ENCODE measurements at regions not wholly inside any gene's neighbourhood (a gene's known extent, or its start where the extent isn't known, plus 50 kb on each side); places are given as distances from the start of the nearest gene placed in this dataset.

DNA sequence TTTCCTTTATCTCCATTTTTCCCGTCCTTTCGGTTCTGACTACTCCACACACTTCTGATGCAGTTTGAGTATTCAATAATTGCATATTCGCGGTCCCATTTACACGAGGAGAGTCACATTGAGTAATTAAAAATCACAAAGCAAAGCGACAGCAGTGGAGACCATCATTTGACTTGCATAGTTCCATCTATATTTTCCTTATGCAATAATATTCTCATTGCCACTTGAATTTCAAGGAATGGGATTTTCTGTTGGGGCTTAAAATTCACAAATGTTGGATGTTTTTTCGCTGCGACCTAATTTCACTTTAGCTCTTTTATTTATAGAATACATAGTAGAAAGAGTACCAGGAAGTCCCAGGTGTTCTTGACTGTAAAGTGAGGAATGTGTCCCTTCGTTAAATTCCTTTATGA, 186.8 kb downstream of the ZEB2 start:
- no peak for DNase-seq (ENCODE audit: low read depth)

- DNase-seq (ENCODE audit: low read depth) = peak; percentile 84
Observed at GRCh38 chr2:144332356-144333142, 187.4 kb downstream of the ZEB2 start.

DNA sequence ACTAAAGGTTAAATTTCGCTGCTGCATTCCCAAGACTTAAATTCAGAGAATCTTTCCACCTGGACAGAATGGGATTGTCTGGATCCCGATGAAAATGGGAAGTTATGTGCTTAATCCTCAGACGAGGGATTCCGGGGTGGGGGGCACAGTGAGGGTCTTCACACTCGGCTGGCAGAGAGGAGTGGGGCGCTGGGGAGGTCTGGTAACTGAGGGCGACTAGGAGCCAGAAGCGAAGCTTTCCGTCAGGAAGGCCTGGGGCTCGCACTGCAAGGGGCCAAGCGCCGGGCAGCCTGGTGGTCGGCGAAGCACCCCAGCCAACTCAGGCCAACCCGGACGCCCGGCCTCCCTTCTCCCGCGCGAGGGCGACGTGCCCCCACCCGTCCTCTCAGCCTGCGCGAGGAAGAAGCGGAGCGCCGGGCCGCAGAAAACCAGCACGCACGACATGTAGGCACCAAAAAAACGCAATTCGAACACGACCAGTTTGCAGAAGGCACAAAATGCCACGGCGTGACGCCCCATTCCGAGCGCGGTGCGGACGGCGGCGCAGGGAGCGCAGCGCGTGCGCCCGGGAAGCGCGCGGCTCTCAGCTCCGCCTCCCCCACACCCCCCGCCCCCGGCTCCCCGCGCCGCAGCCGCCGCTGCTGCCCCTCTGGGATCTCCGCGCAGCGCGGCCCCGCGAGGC, 188.1 kb downstream of the ZEB2 start:
- no peak for DNase-seq (ENCODE audit: low read depth)

- DNase-seq (ENCODE audit: low read depth) = no peak
Observed at GRCh38 chr2:144330951-144331673, 188.8 kb downstream of the ZEB2 start.

- no peak for DNase-seq (ENCODE audit: low read depth)
Observed at GRCh38 chr2:144329472-144329871, 190.4 kb downstream of the ZEB2 start.

DNA sequence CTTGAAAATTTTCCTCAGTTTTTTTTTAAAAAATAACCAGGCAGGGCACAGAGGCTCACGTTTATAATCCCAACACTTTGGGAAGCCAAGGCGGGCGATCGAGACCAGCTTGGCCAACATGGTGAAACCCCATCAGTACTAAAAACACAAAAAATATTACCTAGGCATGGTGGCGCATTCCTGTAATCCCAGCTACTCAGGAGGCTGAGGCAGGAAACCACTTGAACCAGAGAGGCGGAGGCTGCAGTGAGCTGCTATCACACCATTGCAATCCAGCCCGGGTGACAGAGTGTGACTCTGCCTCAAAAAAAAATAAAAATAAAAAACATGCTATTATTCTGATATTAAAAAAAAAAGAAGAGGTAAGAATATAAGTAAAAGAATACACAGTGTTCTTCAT, 191.0 kb downstream of the ZEB2 start:
- no peak for DNase-seq (ENCODE audit: low read depth)

GRCh38 chr2:144326825-144327224, 193.1 kb downstream of the ZEB2 start:
- no peak for DNase-seq (ENCODE audit: low read depth)

GRCh38 chr2:144325086-144325485, 194.8 kb downstream of the ZEB2 start:
- peak; percentile 10 for DNase-seq (ENCODE audit: low read depth)

GRCh38 chr2:144324446-144325045, 195.4 kb downstream of the ZEB2 start:
- DNase-seq (ENCODE audit: low read depth) = no peak

DNA sequence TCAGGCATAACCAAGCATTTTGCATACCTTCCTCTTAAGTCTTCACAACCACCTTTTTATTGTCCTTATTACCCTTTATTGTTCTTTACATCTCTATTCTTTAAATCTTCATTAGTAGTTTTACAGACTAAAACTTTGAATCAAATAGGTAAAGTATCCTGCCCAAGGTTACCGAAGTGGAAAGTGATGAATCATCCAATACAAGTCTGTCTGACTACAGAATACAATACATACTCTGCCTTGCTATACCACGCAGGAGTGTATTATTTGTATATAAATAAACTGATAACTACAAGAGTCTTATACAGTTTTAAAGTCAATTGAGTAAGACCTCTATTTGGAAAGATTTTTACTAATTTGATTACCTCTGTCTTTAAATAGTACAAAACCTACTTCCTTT, 196.0 kb downstream of the ZEB2 start:
- DNase-seq (ENCODE audit: low read depth) = no peak

DNA sequence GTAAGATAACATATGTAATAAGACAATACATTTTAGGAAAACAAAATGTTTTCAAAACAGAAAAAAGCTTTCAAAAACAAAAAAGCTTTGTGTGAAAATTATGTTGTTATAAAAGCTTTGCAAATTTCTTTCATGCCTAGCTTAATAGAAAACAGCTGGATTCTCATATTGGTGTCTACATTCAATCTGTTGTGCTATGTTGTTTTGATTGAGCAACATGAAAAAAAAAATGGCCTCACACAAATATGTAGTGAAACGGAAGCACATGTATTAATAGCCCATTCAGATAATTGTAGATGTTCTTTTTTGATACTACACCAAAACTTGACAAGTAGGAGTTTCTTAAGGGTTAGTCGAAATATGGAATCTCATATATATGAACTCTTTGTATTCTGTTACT, 197.5 kb downstream of the ZEB2 start:
- no peak for DNase-seq (ENCODE audit: low read depth)

- peak; percentile 13 for DNase-seq (ENCODE audit: low read depth)
Observed at GRCh38 chr2:144320491-144320890, 199.4 kb downstream of the ZEB2 start.

- no peak for DNase-seq (ENCODE audit: low read depth)
Observed at GRCh38 chr2:144317071-144317738, 202.7 kb downstream of the ZEB2 start.

DNA sequence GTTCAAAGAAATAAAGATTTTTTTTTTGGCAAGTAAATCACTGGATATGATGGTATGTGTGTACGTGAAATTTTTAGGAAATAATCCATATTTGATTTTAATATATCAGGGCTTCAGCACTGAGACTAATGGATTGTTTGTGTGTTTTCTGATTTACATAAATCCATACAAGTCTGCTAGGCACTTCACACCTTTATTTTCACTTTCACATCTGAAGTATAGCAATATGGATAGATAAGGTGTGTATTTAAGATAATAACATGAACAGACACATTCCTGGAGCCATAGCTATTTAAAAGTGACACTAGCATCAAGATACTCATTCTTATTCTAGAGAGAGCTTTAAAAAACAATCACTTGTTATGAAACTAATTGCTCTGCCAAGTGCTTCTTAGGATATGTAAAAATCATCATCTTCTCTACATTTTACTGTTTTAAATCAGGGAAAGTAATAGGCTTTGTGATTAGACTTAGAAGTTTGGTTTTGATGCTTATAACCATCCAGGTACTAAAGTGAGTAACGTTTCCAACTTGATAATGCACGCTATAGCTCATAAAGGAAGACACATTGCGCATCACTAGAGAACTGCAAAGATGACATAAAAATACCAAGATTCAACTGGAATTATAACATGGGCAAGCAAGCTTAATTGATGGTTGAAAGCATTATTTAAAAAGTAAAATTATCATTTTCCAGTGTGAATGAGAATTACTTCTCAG, 208.9 kb downstream of the ZEB2 start:
- DNase-seq (ENCODE audit: low read depth) = no peak

DNA sequence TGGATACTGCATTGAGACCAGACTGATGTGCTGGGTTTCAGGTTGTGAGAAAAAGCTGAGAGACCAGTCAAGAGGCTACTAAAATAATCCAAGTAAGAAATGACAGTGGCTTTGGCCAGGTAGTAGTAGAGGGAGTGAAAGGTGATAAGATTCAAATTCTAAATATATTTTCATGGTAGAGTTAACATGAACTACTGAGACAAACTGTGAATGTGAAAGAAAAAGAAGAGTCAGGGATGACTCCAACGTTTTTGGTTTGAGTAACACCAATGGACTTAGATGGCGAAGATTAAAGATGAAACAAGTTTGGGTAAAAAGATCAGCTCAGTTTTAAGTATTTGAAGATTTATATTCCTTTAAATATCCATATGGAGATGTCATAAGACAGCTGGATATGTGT, 209.4 kb downstream of the ZEB2 start:
- DNase-seq (ENCODE audit: low read depth) = no peak

DNA sequence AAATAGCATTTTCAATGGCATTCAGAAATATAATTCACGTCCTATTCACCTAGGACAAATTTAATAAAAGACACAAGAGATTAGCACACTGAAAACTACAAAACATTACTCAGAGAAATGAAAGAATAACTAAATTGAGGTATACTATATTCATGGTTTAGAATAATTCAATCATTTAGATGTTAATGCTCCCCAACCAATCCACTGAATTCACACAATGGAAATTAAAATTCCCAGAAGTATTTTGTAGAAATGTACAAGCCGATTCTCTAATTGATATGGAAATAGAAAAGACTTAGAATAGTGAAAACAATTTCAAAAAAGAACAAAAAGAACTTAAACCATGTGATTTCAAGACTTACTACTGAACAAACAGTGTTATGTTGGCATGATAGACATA, 212.2 kb downstream of the ZEB2 start:
- no peak for DNase-seq (ENCODE audit: low read depth)

DNA sequence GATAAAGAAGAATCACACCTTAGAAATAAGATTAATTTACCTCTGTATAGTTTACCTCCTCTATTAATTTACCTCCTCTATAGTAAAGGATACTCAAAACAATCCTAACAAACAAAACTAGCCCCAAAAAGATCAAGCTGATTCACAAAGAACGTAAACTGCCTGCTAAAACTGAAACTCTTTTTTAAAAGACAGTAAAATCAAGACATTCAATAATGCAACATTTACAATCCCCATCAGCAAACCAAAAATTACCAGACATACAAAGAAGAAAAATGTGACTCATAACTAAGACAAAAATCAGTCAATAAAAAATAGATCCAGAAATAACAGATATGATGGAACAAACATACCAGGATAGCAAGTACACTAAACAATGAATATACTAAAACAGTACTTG, 215.7 kb downstream of the ZEB2 start:
- no peak for DNase-seq (ENCODE audit: low read depth)

GRCh38 chr2:144300632-144301031, 219.3 kb downstream of the ZEB2 start:
- DNase-seq (ENCODE audit: low read depth) = no peak

- no peak for DNase-seq (ENCODE audit: low read depth)
Observed at GRCh38 chr2:144290276-144290675, 229.6 kb downstream of the ZEB2 start.

- DNase-seq (ENCODE audit: low read depth) = no peak
Observed at GRCh38 chr2:144288438-144288837, 231.5 kb downstream of the ZEB2 start.

DNA sequence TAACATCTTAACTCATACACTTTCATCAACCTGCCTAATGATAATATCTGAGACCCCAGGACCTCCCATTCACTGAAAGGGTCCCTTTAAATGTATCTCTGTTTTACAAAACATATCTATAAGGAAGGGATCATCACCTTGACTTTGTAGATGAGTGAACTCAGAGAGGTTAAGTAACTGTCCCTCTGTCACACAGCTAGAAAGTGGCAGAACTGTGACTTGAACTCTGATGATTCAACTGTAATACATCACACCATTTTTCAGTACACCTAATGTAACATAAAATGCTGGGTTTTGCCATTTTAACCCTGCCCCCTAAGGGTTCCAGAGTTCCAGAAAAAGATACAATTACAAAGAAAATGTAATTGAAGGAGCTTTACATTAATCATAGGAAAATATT, 234.6 kb downstream of the ZEB2 start:
- no peak for DNase-seq (ENCODE audit: low read depth)

Data from activated T-helper 9 cell treated with anti-CD3 and anti-CD28 coated beads, Interleukin-2, amount 50 U/mL, for 16 hours (primary cell).